Panc1 (cell line): ENCODE measurements at regions not wholly inside any gene's neighbourhood (a gene's known extent, or its start where the extent isn't known, plus 50 kb on each side); places are given as distances from the start of the nearest gene placed in this dataset.

Experiments
- TCF7L2 ChIP-seq: IDR thresholded peaks from 2 replicates; pipeline ENCODE4 v1.6.1; 2011; ENCODE audit warnings: mild to moderate bottlenecking, low read depth, low read length, inconsistent platforms
- TF ChIP-seq, protein P1 (sequence below): fragments of 450-650 bp; IDR thresholded peaks from 2 replicates; pipeline ENCODE4 v1.5.1; 2017; ENCODE audit warnings: mild to moderate bottlenecking
- TF ChIP-seq, protein P2 (sequence below), 2 experiments: IDR thresholded peaks; 2 replicates each; pipeline ENCODE4 v1.6.1; 2011 to 2012; ENCODE audit warnings: low read depth in 2 of 2, control low read depth in 1 of 2, low read length in 1 of 2, mild to moderate bottlenecking in 1 of 2, moderate library complexity in 1 of 2; ENCODE audit not compliant: insufficient read depth in 1 of 2

DNA sequence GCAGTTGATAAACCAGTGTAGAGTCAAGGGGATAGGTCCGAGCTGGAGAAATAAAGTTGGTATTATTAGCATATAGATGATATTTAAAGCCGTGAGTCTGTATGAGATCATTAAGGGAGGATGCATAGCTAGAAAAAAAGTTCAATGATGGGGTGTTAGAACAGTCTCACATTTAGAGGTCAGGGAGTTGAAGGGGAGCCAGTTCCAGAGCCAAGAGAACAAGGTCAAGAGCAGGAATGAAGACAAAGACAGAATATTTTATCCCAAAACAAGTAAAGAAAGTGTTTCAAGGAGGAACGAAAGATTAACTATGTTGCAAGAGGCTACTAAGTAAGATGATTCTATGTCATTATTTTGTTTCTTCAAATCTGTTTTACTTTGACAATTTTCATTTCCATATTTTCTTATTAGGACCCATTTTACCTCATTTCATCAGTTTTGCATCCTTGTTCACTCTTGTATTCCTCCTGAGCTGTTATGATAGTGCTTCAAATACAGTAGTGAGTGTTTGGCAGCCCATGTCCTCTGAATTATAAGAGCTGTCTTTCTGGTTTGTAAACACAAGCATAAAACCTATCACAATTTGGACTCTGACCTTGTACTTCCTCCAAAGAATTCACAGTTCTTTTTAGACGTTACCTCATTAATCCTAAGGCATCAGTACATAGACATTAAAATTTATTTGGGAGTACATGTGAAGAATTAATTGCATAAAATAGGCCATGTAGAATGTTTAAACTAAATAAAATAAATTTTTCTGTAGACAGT lies 695.7 kb upstream of the NECTIN3 start:
- TF ChIP-seq, protein P1, sequence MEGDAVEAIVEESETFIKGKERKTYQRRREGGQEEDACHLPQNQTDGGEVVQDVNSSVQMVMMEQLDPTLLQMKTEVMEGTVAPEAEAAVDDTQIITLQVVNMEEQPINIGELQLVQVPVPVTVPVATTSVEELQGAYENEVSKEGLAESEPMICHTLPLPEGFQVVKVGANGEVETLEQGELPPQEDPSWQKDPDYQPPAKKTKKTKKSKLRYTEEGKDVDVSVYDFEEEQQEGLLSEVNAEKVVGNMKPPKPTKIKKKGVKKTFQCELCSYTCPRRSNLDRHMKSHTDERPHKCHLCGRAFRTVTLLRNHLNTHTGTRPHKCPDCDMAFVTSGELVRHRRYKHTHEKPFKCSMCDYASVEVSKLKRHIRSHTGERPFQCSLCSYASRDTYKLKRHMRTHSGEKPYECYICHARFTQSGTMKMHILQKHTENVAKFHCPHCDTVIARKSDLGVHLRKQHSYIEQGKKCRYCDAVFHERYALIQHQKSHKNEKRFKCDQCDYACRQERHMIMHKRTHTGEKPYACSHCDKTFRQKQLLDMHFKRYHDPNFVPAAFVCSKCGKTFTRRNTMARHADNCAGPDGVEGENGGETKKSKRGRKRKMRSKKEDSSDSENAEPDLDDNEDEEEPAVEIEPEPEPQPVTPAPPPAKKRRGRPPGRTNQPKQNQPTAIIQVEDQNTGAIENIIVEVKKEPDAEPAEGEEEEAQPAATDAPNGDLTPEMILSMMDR: no peak
- TF ChIP-seq, protein P2, sequence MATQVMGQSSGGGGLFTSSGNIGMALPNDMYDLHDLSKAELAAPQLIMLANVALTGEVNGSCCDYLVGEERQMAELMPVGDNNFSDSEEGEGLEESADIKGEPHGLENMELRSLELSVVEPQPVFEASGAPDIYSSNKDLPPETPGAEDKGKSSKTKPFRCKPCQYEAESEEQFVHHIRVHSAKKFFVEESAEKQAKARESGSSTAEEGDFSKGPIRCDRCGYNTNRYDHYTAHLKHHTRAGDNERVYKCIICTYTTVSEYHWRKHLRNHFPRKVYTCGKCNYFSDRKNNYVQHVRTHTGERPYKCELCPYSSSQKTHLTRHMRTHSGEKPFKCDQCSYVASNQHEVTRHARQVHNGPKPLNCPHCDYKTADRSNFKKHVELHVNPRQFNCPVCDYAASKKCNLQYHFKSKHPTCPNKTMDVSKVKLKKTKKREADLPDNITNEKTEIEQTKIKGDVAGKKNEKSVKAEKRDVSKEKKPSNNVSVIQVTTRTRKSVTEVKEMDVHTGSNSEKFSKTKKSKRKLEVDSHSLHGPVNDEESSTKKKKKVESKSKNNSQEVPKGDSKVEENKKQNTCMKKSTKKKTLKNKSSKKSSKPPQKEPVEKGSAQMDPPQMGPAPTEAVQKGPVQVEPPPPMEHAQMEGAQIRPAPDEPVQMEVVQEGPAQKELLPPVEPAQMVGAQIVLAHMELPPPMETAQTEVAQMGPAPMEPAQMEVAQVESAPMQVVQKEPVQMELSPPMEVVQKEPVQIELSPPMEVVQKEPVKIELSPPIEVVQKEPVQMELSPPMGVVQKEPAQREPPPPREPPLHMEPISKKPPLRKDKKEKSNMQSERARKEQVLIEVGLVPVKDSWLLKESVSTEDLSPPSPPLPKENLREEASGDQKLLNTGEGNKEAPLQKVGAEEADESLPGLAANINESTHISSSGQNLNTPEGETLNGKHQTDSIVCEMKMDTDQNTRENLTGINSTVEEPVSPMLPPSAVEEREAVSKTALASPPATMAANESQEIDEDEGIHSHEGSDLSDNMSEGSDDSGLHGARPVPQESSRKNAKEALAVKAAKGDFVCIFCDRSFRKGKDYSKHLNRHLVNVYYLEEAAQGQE (IDR thresholded peaks at IDR 0.05; ENCODE audit: insufficient read depth in 1 of 2, low read depth in 2 of 2, low read length in 1 of 2): no peak
- no peak for TF ChIP-seq TCF7L2
